MM.1S (cell line): ENCODE measurements at regions not wholly inside any gene's neighbourhood (a gene's known extent, or its start where the extent isn't known, plus 50 kb on each side); places are given as distances from the start of the nearest gene placed in this dataset.

ENCODE experiments used
- DNase-seq: peaks from one replicate; pipeline ENCODE4 v3.0.0-alpha.2; 2015
- H2AFZ ChIP-seq: fragments of 300-600 bp; sonication (generic); 2 replicates; pipeline ENCODE4 v1.6.0; 2016; ENCODE audit warnings: antibody characterized with exemption, low read length
- H3F3A ChIP-seq: fragments of 300-600 bp; sonication (generic); 2 replicates; pipeline ENCODE4 v1.6.1; 2016; ENCODE audit warnings: mild to moderate bottlenecking, antibody characterized with exemption, low read length, moderate library complexity, mixed read lengths; ENCODE audit not compliant: insufficient read depth
- H3K27ac ChIP-seq: fragments of 300-600 bp; sonication (generic); 2 replicates; pipeline ENCODE4 v1.5.1; 2016; ENCODE audit warnings: mild to moderate bottlenecking, low read length
- H3K27me3 ChIP-seq: fragments of 300-600 bp; sonication (generic); replicated peaks from 2 replicates; pipeline ENCODE4 v1.6.0; 2016; ENCODE audit warnings: low read length; ENCODE audit not compliant: insufficient read depth
- H3K36me3 ChIP-seq: fragments of 300-600 bp; sonication (generic); replicated peaks from 2 replicates; pipeline ENCODE4 v1.6.1; 2016; ENCODE audit warnings: mild to moderate bottlenecking, low read length, mixed read lengths; ENCODE audit not compliant: insufficient read depth
- H3K4me1 ChIP-seq: fragments of 300-600 bp; sonication (generic); 2 replicates; pipeline ENCODE4 v1.6.1; 2016; ENCODE audit warnings: low read length, mixed read lengths
- H3K4me2 ChIP-seq: fragments of 300-600 bp; sonication (generic); 2 replicates; pipeline ENCODE4 v1.6.0; 2016; ENCODE audit warnings: low read depth, low read length
- H3K4me3 ChIP-seq: fragments of 300-600 bp; sonication (generic); 2 replicates; pipeline ENCODE4 v1.5.1; 2016; ENCODE audit warnings: low read length, mixed read lengths
- H3K79me2 ChIP-seq: fragments of 300-600 bp; sonication (generic); 2 replicates; pipeline ENCODE4 v1.6.1; 2016; ENCODE audit warnings: mixed run types, low read length, mixed read lengths
- H3K9ac ChIP-seq: fragments of 300-600 bp; sonication (generic); 2 replicates; pipeline ENCODE4 v1.6.1; 2016; ENCODE audit warnings: low read length, mixed read lengths
- H3K9me2 ChIP-seq: fragments of 300-600 bp; sonication (generic); replicated peaks from 2 replicates; pipeline ENCODE4 v1.6.1; 2016; ENCODE audit warnings: mild to moderate bottlenecking, low read length, mixed read lengths; ENCODE audit not compliant: insufficient read depth
- H3K9me3 ChIP-seq: fragments of 300-600 bp; sonication (generic); replicated peaks from 2 replicates; pipeline ENCODE4 v1.6.1; 2016; ENCODE audit warnings: mild to moderate bottlenecking, low read length, mixed read lengths; ENCODE audit not compliant: insufficient read depth
- H4K20me1 ChIP-seq: fragments of 300-600 bp; sonication (generic); 2 replicates; pipeline ENCODE4 v1.6.1; 2016; ENCODE audit warnings: mild to moderate bottlenecking, low read length, moderate library complexity, mixed read lengths; ENCODE audit not compliant: insufficient read depth
- EZH2 ChIP-seq: fragments of 300-600 bp; sonication (generic); optimal IDR thresholded peaks from 2 replicates; pipeline ENCODE3; 2017; ENCODE audit warnings: low read depth, mild to moderate bottlenecking, antibody characterized with exemption, low read length, mixed read lengths
- EZH2phosphoT487 ChIP-seq: fragments of 300-600 bp; sonication (generic); IDR thresholded peaks from 2 replicates; pipeline ENCODE4 v1.6.1; 2018; ENCODE audit warnings: antibody characterized with exemption, low read length
- TF ChIP-seq, protein P1 (sequence below): fragments of 300-600 bp; sonication (generic); IDR thresholded peaks from 2 replicates; pipeline ENCODE4 v1.5.1; 2016; ENCODE audit warnings: antibody characterized with exemption, low read length, mixed read lengths

DNA sequence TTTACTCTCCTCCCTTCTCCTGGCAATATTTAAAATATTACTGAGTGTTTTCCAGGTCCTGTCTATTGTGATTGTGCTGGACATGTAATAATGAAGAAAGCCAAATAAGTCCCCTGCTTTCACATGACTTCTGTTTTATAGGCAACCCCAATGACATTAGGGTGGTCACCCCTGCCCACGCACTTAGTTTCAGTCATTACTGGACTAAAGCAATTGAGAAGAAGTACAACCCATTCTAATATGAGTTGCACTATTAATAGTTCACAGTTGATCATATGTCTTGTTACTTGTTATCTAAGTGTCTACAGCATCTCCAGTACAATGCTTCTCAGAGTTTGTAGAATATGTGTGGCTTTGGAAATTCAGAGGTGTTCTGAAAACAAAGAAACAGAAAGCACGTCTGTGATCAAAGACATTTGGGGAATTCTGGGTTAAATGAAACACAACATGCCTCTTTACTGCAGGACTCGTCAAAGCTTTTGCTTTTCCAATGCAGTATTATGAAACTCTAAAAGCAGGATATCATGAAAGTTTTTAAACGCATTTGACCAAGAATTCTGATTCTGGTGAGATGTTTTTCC is 789.5 kb downstream of the DHX35 start:
- Histone ChIP-seq H4K20me1 (no peaks in the 10 kb centered on the region), H3K4me3 (no peak overlapping the region), H3K9ac (no peak overlapping the region), H3K4me1 (no peaks in the 10 kb centered on the region), H3K9me3 (no peaks in the 10 kb centered on the region), H3F3A (no peaks in the 10 kb centered on the region), H3K79me2 (no peaks in the 10 kb centered on the region), H3K27ac (no peak overlapping the region), H3K27me3 (no peaks in the 10 kb centered on the region), H3K36me3 (no peaks in the 10 kb centered on the region), H3K4me2 (0 out of 2 replicates have a peak overlapping the region, but pooled peaks have one; percentile 13), H2AFZ (no peak overlapping the region), H3K9me2 (no peaks in the 10 kb centered on the region)
- peak; percentile 11 for DNase-seq
- TF ChIP-seq, protein P1, sequence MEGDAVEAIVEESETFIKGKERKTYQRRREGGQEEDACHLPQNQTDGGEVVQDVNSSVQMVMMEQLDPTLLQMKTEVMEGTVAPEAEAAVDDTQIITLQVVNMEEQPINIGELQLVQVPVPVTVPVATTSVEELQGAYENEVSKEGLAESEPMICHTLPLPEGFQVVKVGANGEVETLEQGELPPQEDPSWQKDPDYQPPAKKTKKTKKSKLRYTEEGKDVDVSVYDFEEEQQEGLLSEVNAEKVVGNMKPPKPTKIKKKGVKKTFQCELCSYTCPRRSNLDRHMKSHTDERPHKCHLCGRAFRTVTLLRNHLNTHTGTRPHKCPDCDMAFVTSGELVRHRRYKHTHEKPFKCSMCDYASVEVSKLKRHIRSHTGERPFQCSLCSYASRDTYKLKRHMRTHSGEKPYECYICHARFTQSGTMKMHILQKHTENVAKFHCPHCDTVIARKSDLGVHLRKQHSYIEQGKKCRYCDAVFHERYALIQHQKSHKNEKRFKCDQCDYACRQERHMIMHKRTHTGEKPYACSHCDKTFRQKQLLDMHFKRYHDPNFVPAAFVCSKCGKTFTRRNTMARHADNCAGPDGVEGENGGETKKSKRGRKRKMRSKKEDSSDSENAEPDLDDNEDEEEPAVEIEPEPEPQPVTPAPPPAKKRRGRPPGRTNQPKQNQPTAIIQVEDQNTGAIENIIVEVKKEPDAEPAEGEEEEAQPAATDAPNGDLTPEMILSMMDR, result no peak
- TF ChIP-seq EZH2phosphoT487, result no peak
- TF ChIP-seq EZH2, result no peak

DNA sequence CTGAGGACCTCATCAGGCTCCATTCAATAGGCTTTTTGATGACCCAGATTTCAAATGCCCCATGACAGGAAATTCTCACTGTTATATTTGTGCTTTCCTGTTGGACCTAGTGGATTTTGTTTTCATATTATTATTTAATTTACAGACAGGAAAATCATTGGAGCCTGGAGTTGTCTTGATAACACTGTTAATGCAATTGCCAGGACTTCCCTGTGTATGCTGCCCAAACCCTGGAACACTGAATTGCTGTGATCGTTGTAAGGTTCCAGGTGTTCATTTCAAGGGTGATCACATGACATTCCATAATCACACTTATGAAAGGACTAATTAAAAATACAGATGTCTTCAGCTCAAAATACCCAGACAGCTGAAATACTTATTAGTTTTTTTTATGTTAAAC is 783.2 kb downstream of the DHX35 start:
- H2AFZ ChIP-seq, result no peak overlapping the region
- no peaks in the 10 kb centered on the region for H3F3A ChIP-seq
- H3K9me2 ChIP-seq, result no peaks in the 10 kb centered on the region
- H3K27me3 ChIP-seq, result no peaks in the 10 kb centered on the region
- no peaks in the 10 kb centered on the region for H3K4me1 ChIP-seq
- H3K27ac ChIP-seq, result no peak overlapping the region
- no peak overlapping the region for H3K4me3 ChIP-seq
- TF ChIP-seq EZH2 (no peak), EZH2phosphoT487 (no peak)
- TF ChIP-seq, protein P1, result no peak
- no peak overlapping the region for H3K4me2 ChIP-seq
- no peak overlapping the region for H3K9ac ChIP-seq
- H3K36me3 ChIP-seq, result no peaks in the 10 kb centered on the region
- DNase-seq, result no peak
- no peaks in the 10 kb centered on the region for H4K20me1 ChIP-seq
- no peaks in the 10 kb centered on the region for H3K79me2 ChIP-seq
- H3K9me3 ChIP-seq, result no peaks in the 10 kb centered on the region

DNA sequence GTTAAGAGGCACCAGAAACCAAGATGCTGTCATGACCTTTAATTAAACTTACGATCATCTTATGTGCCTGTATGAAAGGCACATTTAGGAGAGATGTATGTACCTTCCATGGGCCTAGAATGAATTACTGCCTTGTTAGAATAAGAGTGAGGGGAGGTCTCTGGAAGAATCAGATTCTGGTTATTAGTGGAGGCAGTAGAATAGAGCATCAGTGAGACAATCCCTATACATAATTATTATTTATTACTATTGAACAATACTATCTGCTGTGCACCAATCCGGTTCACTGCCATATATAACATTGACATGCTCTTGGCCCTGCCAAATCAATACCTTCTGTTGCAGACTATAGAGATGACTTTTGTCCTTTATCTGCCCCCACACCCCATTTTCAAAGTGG is 776.5 kb downstream of the DHX35 start:
- Histone ChIP-seq H4K20me1 (no peaks in the 10 kb centered on the region), H3K27me3 (no peaks in the 10 kb centered on the region), H3K79me2 (no peaks in the 10 kb centered on the region), H3K36me3 (no peaks in the 10 kb centered on the region), H3K9ac (no peak overlapping the region), H3K4me3 (no peak overlapping the region), H3K27ac (no peak overlapping the region), H3K4me2 (no peak overlapping the region), H3K9me3 (no peaks in the 10 kb centered on the region), H3K9me2 (no peaks in the 10 kb centered on the region), H3K4me1 (no peaks in the 10 kb centered on the region), H2AFZ (no peak overlapping the region), H3F3A (no peaks in the 10 kb centered on the region)
- no peak for DNase-seq
- no peak for TF ChIP-seq EZH2
- TF ChIP-seq, protein P1, result no peak
